Smooth muscle cell (in vitro differentiated cells): ENCODE measurements at regions not wholly inside any gene's neighbourhood (a gene's known extent, or its start where the extent isn't known, plus 50 kb on each side); places are given as distances from the start of the nearest gene placed in this dataset.

Source experiments
- DNase-seq: peaks from one replicate; lab custom pipeline; 2025; ENCODE audit not compliant: unreplicated experiment; lab: John Stamatoyannopoulos, UW
- H2AFZ ChIP-seq: fragments of 200-600 bp; sonication (generic); 2 replicates; pipeline ENCODE4 v1.6.0; 2016; ENCODE audit warnings: antibody characterized with exemption, low read depth, mild to moderate bottlenecking
- H3F3A ChIP-seq: fragments of 200-600 bp; sonication (generic); 2 replicates; pipeline ENCODE4 v1.6.0; 2017; ENCODE audit warnings: antibody characterized with exemption, low read depth
- H3K27ac ChIP-seq: fragments of 200-600 bp; sonication (generic); 2 replicates; pipeline ENCODE4 v1.5.1; 2016; ENCODE audit warnings: low read depth, mild to moderate bottlenecking
- H3K27me3 ChIP-seq: fragments of 200-600 bp; sonication (generic); 2 replicates; pipeline ENCODE4 v1.6.1; 2016; ENCODE audit warnings: low read depth, mild to moderate bottlenecking
- H3K36me3 ChIP-seq: fragments of 200-600 bp; sonication (generic); 2 replicates; pipeline ENCODE4 v1.5.1; 2016; ENCODE audit warnings: low read depth
- H3K4me1 ChIP-seq: fragments of 200-600 bp; sonication (generic); 2 replicates; pipeline ENCODE4 v1.5.1; 2016; ENCODE audit warnings: low read depth
- H3K4me2 ChIP-seq: fragments of 200-600 bp; sonication (generic); 2 replicates; pipeline ENCODE4 v1.6.0; 2016; ENCODE audit warnings: mild to moderate bottlenecking
- H3K4me3 ChIP-seq: fragments of 200-600 bp; sonication (generic); 2 replicates; pipeline ENCODE4 v1.5.1; 2016; ENCODE audit warnings: mild to moderate bottlenecking
- H3K79me2 ChIP-seq: fragments of 200-600 bp; sonication (generic); 2 replicates; pipeline ENCODE4 v1.6.0; 2016; ENCODE audit warnings: low read depth, mild to moderate bottlenecking
- H3K9ac ChIP-seq: fragments of 200-600 bp; sonication (generic); 2 replicates; pipeline ENCODE4 v1.6.0; 2016; ENCODE audit warnings: low read depth
- H3K9me3 ChIP-seq: fragments of 200-600 bp; sonication (generic); replicated peaks from 2 replicates; pipeline ENCODE4 v1.5.1; 2016; ENCODE audit warnings: low read depth
- H4K20me1 ChIP-seq: fragments of 200-600 bp; sonication (generic); 2 replicates; pipeline ENCODE4 v1.6.0; 2016; ENCODE audit warnings: low read depth
- CTCF ChIP-seq: fragments of 200-600 bp; sonication (generic); IDR thresholded peaks from 2 replicates; pipeline ENCODE4 v1.5.1; 2017; ENCODE audit warnings: borderline replicate concordance, mild to moderate bottlenecking, antibody characterized with exemption; ENCODE audit not compliant: insufficient read depth, poor library complexity, severe bottlenecking
- WGBS: methylation state at CpG from one replicate; pipeline ENCODE4 v1.1.7; 2016; ENCODE audit warnings: low lambda C conversion rate; 5-methylcytosine and 5-hydroxymethylcytosine counted together

- Histone ChIP-seq H3F3A (no peaks in the 10 kb centered on the region), H3K36me3 (no peaks in the 10 kb centered on the region), H3K4me3 (no peak overlapping the region), H3K9ac (no peak overlapping the region), H2AFZ (no peak overlapping the region), H3K27me3 (no peaks in the 10 kb centered on the region), H3K27ac (no peak overlapping the region), H4K20me1 (no peaks in the 10 kb centered on the region), H3K9me3 (no peaks in the 10 kb centered on the region), H3K4me1 (peaks cover 6% of the 10 kb centered on the region), H3K4me2 (no peak overlapping the region), H3K79me2 (no peaks in the 10 kb centered on the region)
- TF ChIP-seq CTCF = no peak
- 54% methylated on average over 1 of the region's 1 CpG for WGBS
- DNase-seq = no peak
These were observed 128.3 kb upstream of the CCNH start for GRCh38 chr5:87541033-87541432.

GRCh38 chr5:87539839-87540238, 127.1 kb upstream of the CCNH start:
- no peak for DNase-seq
- Histone ChIP-seq H3K9ac (no peak overlapping the region), H3K27ac (no peak overlapping the region), H3K36me3 (no peaks in the 10 kb centered on the region), H3K4me2 (no peak overlapping the region), H4K20me1 (no peaks in the 10 kb centered on the region), H3K27me3 (no peaks in the 10 kb centered on the region), H3K79me2 (no peaks in the 10 kb centered on the region), H3F3A (no peaks in the 10 kb centered on the region), H3K4me3 (no peak overlapping the region), H3K4me1 (peaks cover 6% of the 10 kb centered on the region), H2AFZ (no peak overlapping the region), H3K9me3 (no peaks in the 10 kb centered on the region)
- no peak for TF ChIP-seq CTCF
- 100% methylated on average over 1 of the region's 1 CpG for WGBS

- Histone ChIP-seq H3K9ac (no peak overlapping the region), H3K36me3 (no peaks in the 10 kb centered on the region), H4K20me1 (no peaks in the 10 kb centered on the region), H2AFZ (no peak overlapping the region), H3K4me1 (peaks cover 2% of the 10 kb centered on the region), H3K27ac (no peak overlapping the region), H3K27me3 (no peaks in the 10 kb centered on the region), H3K4me2 (no peak overlapping the region), H3K4me3 (no peak overlapping the region), H3K79me2 (no peaks in the 10 kb centered on the region), H3K9me3 (no peaks in the 10 kb centered on the region), H3F3A (no peaks in the 10 kb centered on the region)
- DNase-seq = no peak
- no peak for TF ChIP-seq CTCF
These were observed 123.6 kb upstream of the CCNH start for GRCh38 chr5:87536365-87536764.

GRCh38 chr5:87535706-87536105, 123.0 kb upstream of the CCNH start:
- no peak overlapping the region for H3K4me3 ChIP-seq
- H2AFZ ChIP-seq = no peak overlapping the region
- no peaks in the 10 kb centered on the region for H4K20me1 ChIP-seq
- H3K79me2 ChIP-seq = no peaks in the 10 kb centered on the region
- H3K9me3 ChIP-seq = no peaks in the 10 kb centered on the region
- no peaks in the 10 kb centered on the region for H3K36me3 ChIP-seq
- no peak overlapping the region for H3K9ac ChIP-seq
- no peak for TF ChIP-seq CTCF
- H3F3A ChIP-seq = no peaks in the 10 kb centered on the region
- no peak for DNase-seq
- no peak overlapping the region for H3K27ac ChIP-seq
- no peak overlapping the region for H3K4me2 ChIP-seq
- no peaks in the 10 kb centered on the region for H3K4me1 ChIP-seq
- no peaks in the 10 kb centered on the region for H3K27me3 ChIP-seq
